ENCODE measurements at regions not wholly inside any gene's neighbourhood (a gene's known extent, or its start where the extent isn't known, plus 50 kb on each side); places are given as distances from the start of the nearest gene placed in this dataset.

DNA sequence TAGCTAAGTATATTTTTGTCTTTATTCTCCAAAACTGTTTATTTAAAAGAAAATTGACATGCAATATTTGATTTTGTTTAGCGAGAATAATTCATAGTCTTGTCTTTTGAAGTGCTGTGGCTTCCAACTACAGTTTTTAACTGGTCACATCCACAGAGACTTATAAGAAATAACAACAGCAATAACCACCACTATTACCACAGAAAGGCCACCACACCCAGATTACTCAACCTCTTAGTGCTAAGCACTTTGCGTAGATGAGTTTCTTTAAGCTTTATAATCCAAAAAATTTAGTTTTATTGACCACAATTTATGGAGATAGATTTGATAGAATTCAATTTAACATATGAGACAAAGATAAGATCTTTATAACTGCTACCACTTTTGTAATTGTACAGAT is 468.4 kb upstream of the UBE2E2 start:
- RAD21 ChIA-PET (ENCODE audit: low non-redundant PET in 1 of 2, low total read pairs in 2 of 2, uncharacterized antibody in 2 of 2, unreplicated experiment in 2 of 2), result no interaction called here
- Histone ChIP-seq H3K9me2 (ENCODE audit: insufficient read depth) (no peaks in the 10 kb centered on the region), H3K9ac (ENCODE audit: low read length) (no peak overlapping the region), H2AFZ (ENCODE audit: low read depth, low read length, poor library complexity, severe bottlenecking) (no peak overlapping the region), H3K4me3 (replicated peaks in 1 of 2; ENCODE audit: low read depth in 1 of 2, low read length in 2 of 2) (no peak overlapping the region), H3K27ac (ENCODE audit: low read depth, low read length) (no peak overlapping the region), H3K79me2 (ENCODE audit: insufficient read depth, low read length) (no peaks in the 10 kb centered on the region), H3K4me2 (ENCODE audit: low read length) (no peak overlapping the region), H4K20me1 (ENCODE audit: insufficient read depth) (no peaks in the 10 kb centered on the region), H3K9me3 (ENCODE audit: control insufficient read depth in 1 of 2, insufficient read depth in 1 of 2, low read depth in 1 of 2, low read length in 2 of 2) (no peaks in the 10 kb centered on the region; a peak in 1 of 4 replicates), H3K36me3 (ENCODE audit: control insufficient read depth in 1 of 2, insufficient read depth in 2 of 2, low read length in 2 of 2) (no peaks in the 10 kb centered on the region), H3K4me1 (ENCODE audit: control insufficient read depth in 1 of 2, insufficient read depth in 2 of 2, low read length in 2 of 2) (no peaks in the 10 kb centered on the region), H3K27me3 (ENCODE audit: insufficient read depth, low read length) (no peaks in the 10 kb centered on the region)
- TF ChIP-seq, protein P1, sequence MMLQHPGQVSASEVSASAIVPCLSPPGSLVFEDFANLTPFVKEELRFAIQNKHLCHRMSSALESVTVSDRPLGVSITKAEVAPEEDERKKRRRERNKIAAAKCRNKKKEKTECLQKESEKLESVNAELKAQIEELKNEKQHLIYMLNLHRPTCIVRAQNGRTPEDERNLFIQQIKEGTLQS (IDR thresholded peaks at IDR 0.05), result no peak
- no peak for TF ChIP-seq TCF7L2 (IDR thresholded peaks at IDR 0.05; ENCODE audit: borderline replicate concordance, extremely low read depth, insufficient read depth, insufficient read length)
- no peak for TF ChIP-seq EZH2 (IDR thresholded peaks at IDR 0.05)
- no peak for TF ChIP-seq SP1 (IDR thresholded peaks at IDR 0.05; ENCODE audit: low read depth)
- TF ChIP-seq ZFX (IDR thresholded peaks at IDR 0.05), result no peak
- TF ChIP-seq, protein P2, sequence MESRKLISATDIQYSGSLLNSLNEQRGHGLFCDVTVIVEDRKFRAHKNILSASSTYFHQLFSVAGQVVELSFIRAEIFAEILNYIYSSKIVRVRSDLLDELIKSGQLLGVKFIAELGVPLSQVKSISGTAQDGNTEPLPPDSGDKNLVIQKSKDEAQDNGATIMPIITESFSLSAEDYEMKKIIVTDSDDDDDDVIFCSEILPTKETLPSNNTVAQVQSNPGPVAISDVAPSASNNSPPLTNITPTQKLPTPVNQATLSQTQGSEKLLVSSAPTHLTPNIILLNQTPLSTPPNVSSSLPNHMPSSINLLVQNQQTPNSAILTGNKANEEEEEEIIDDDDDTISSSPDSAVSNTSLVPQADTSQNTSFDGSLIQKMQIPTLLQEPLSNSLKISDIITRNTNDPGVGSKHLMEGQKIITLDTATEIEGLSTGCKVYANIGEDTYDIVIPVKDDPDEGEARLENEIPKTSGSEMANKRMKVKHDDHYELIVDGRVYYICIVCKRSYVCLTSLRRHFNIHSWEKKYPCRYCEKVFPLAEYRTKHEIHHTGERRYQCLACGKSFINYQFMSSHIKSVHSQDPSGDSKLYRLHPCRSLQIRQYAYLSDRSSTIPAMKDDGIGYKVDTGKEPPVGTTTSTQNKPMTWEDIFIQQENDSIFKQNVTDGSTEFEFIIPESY (IDR thresholded peaks at IDR 0.05; ENCODE audit: extremely low read depth, insufficient replicate concordance, low read length), result no peak
- TF ChIP-seq, protein P3, sequence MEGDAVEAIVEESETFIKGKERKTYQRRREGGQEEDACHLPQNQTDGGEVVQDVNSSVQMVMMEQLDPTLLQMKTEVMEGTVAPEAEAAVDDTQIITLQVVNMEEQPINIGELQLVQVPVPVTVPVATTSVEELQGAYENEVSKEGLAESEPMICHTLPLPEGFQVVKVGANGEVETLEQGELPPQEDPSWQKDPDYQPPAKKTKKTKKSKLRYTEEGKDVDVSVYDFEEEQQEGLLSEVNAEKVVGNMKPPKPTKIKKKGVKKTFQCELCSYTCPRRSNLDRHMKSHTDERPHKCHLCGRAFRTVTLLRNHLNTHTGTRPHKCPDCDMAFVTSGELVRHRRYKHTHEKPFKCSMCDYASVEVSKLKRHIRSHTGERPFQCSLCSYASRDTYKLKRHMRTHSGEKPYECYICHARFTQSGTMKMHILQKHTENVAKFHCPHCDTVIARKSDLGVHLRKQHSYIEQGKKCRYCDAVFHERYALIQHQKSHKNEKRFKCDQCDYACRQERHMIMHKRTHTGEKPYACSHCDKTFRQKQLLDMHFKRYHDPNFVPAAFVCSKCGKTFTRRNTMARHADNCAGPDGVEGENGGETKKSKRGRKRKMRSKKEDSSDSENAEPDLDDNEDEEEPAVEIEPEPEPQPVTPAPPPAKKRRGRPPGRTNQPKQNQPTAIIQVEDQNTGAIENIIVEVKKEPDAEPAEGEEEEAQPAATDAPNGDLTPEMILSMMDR (IDR thresholded peaks at IDR 0.05 in 2 of 3, conservative IDR thresholded peaks at IDR 0.05 in 1 of 3; ENCODE audit: borderline replicate concordance in 1 of 3, insufficient read depth in 1 of 3, low read depth in 2 of 3, low read length in 2 of 3), result no peak
- TF ChIP-seq SRF (IDR thresholded peaks at IDR 0.05; ENCODE audit: low read depth), result no peak
- TF ChIP-seq, protein P4, sequence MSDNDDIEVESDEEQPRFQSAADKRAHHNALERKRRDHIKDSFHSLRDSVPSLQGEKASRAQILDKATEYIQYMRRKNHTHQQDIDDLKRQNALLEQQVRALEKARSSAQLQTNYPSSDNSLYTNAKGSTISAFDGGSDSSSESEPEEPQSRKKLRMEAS (IDR thresholded peaks at IDR 0.05), result no peak
- no peak for TF ChIP-seq CEBPB (IDR thresholded peaks at IDR 0.05; ENCODE audit: low read depth)
- TF ChIP-seq, protein P5, sequence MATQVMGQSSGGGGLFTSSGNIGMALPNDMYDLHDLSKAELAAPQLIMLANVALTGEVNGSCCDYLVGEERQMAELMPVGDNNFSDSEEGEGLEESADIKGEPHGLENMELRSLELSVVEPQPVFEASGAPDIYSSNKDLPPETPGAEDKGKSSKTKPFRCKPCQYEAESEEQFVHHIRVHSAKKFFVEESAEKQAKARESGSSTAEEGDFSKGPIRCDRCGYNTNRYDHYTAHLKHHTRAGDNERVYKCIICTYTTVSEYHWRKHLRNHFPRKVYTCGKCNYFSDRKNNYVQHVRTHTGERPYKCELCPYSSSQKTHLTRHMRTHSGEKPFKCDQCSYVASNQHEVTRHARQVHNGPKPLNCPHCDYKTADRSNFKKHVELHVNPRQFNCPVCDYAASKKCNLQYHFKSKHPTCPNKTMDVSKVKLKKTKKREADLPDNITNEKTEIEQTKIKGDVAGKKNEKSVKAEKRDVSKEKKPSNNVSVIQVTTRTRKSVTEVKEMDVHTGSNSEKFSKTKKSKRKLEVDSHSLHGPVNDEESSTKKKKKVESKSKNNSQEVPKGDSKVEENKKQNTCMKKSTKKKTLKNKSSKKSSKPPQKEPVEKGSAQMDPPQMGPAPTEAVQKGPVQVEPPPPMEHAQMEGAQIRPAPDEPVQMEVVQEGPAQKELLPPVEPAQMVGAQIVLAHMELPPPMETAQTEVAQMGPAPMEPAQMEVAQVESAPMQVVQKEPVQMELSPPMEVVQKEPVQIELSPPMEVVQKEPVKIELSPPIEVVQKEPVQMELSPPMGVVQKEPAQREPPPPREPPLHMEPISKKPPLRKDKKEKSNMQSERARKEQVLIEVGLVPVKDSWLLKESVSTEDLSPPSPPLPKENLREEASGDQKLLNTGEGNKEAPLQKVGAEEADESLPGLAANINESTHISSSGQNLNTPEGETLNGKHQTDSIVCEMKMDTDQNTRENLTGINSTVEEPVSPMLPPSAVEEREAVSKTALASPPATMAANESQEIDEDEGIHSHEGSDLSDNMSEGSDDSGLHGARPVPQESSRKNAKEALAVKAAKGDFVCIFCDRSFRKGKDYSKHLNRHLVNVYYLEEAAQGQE (IDR thresholded peaks at IDR 0.05; ENCODE audit: low read depth), result no peak
- TF ChIP-seq FOSL1 (IDR thresholded peaks at IDR 0.05; ENCODE audit: low read depth), result no peak
- no peak for TF ChIP-seq POLR2AphosphoS5 (IDR thresholded peaks at IDR 0.05; ENCODE audit: low read depth, low read length)
- TF ChIP-seq RAD21 (IDR thresholded peaks at IDR 0.05; ENCODE audit: low read depth), result no peak
- TF ChIP-seq JUND (IDR thresholded peaks at IDR 0.05), result no peak
- no peak for TF ChIP-seq SIN3A (IDR thresholded peaks at IDR 0.05; ENCODE audit: low read depth)
- no peak for TF ChIP-seq ELF1 (IDR thresholded peaks at IDR 0.05; ENCODE audit: borderline replicate concordance, low read depth)
- TF ChIP-seq POLR2A (IDR thresholded peaks at IDR 0.05; ENCODE audit: borderline replicate concordance, extremely low read depth, insufficient read depth, insufficient read length), result no peak
- TF ChIP-seq YY1 (IDR thresholded peaks at IDR 0.05; ENCODE audit: extremely low read depth, insufficient replicate concordance, low read depth, low read length), result no peak
- no peak for TF ChIP-seq EGR1 (IDR thresholded peaks at IDR 0.05; ENCODE audit: low read depth)
- no peak for ATAC-seq
- CTCF ChIA-PET, result no interaction called here
- DNase-seq (ENCODE audit: low read depth, low spot score), result no peak
- intact Hi-C loops (cut with micrococcal nuclease), result no loop called here
- no TSS peak for BruUV-seq (replicated peaks)
- POLR2A ChIA-PET, result no interaction called here
